Inferior parietal cortex (tissue), 1 donor: ENCODE measurements at regions not wholly inside any gene's neighbourhood (a gene's known extent, or its start where the extent isn't known, plus 50 kb on each side); places are given as distances from the start of the nearest gene placed in this dataset.
A peak's percentile ranks its signal among the peaks of the same experiment; 100 is the strongest.

Experiments used
- DNase-seq: peaks from one replicate; pipeline ENCODE4 v3.0.0-alpha.2; 2016; ENCODE audit errors: extremely low spot score

GRCh38 chr5:161960314-161960713 lies 107.3 kb upstream of the GABRG2 start:
- no peak for DNase-seq

DNA sequence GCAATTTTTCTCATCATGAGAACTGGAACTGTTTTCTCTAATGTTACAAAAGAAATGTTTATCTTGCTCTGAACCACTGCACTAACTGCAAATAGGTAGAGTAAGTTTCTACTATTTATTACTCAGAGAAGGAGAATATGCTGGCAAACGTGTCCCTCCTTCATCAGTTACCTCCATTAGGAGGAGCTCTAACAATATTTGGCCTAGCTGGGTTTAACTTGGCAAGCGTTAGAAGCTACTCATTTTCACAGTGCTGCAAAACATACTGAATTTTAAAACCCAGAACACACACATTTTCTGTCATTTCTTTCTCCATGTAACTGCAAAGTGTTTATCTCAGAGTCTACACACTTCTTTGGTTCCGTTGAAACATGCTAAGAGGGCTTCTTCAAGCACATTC lies 101.0 kb upstream of the GABRG2 start:
- DNase-seq, result peak; percentile 81

GRCh38 chr5:161975350-161975749 lies 92.2 kb upstream of the GABRG2 start:
- DNase-seq, result no peak

GRCh38 chr5:161988077-161988476 lies 79.5 kb upstream of the GABRG2 start:
- DNase-seq, result no peak
